ENCODE measurements at regions not wholly inside any gene's neighbourhood (a gene's known extent, or its start where the extent isn't known, plus 50 kb on each side); places are given as distances from the start of the nearest gene placed in this dataset.
"Not testable (repeated sequence)": the region's sequence is repeated elsewhere in the genome, so short reads cannot be mapped to it uniquely, and the experiment has no call there.

- TF ChIP-seq CTCF (IDR thresholded peaks at IDR 0.05; ENCODE audit: low read depth, low read length), result no peak
- no peak for DNase-seq (ENCODE audit: extremely low read depth, low read depth)
Measured at GRCh38 chr10:31130406-31130805, 98.7 kb upstream of the ZNF438 start.

- no peak for TF ChIP-seq CTCF (IDR thresholded peaks at IDR 0.05; ENCODE audit: low read depth, low read length)
- DNase-seq (ENCODE audit: extremely low read depth, low read depth), result no peak
Measured at GRCh38 chr10:31131251-31131650, 99.6 kb upstream of the ZNF438 start.

- no peak for TF ChIP-seq CTCF (IDR thresholded peaks at IDR 0.05; ENCODE audit: low read depth, low read length)
- no peak for DNase-seq (ENCODE audit: extremely low read depth, low read depth)
Measured at GRCh38 chr10:31132681-31133244, 101.1 kb upstream of the ZNF438 start.

- no peak for DNase-seq (ENCODE audit: extremely low read depth, low read depth)
- no peak for TF ChIP-seq CTCF (IDR thresholded peaks at IDR 0.05; ENCODE audit: low read depth, low read length)
Measured at GRCh38 chr10:31133251-31133791, 101.7 kb upstream of the ZNF438 start.

GRCh38 chr10:31133792-31134310 lies 102.2 kb upstream of the ZNF438 start:
- no peak for TF ChIP-seq CTCF (IDR thresholded peaks at IDR 0.05; ENCODE audit: low read depth, low read length)
- DNase-seq (ENCODE audit: extremely low read depth, low read depth), result no peak

GRCh38 chr10:31134311-31134952 lies 102.8 kb upstream of the ZNF438 start:
- no peak for DNase-seq (ENCODE audit: extremely low read depth, low read depth)
- no peak for TF ChIP-seq CTCF (IDR thresholded peaks at IDR 0.05; ENCODE audit: low read depth, low read length)

GRCh38 chr10:31135171-31135570 lies 103.5 kb upstream of the ZNF438 start:
- no peak for TF ChIP-seq CTCF (IDR thresholded peaks at IDR 0.05; ENCODE audit: low read depth, low read length)
- no peak for DNase-seq (ENCODE audit: extremely low read depth, low read depth)

- DNase-seq (ENCODE audit: extremely low read depth, low read depth), result not testable (repeated sequence)
Measured at GRCh38 chr10:31135791-31136190, 104.1 kb upstream of the ZNF438 start.

All from AG09319 (cell line).